Progenitor cell of endocrine pancreas (in vitro differentiated cells): ENCODE measurements at regions not wholly inside any gene's neighbourhood (a gene's known extent, or its start where the extent isn't known, plus 50 kb on each side); places are given as distances from the start of the nearest gene placed in this dataset.

Source experiments
- DNase-seq: peaks from one replicate; pipeline ENCODE4 v3.0.0; 2021; ENCODE audit warnings: low spot score; ENCODE audit not compliant: unreplicated experiment
- H3K27ac Mint-ChIP-seq: 2 replicates; pipeline ENCODE4 v1.8.0; 2021; ENCODE audit warnings: mild to moderate bottlenecking, moderate library complexity, mixed read lengths
- H3K27me3 Mint-ChIP-seq: 2 replicates; pipeline ENCODE4 v1.8.0; 2021; ENCODE audit warnings: mixed read lengths
- H3K36me3 Mint-ChIP-seq: 2 replicates; pipeline ENCODE4 v1.8.0; 2022; ENCODE audit warnings: mixed read lengths; ENCODE audit not compliant: insufficient read depth
- H3K4me1 Mint-ChIP-seq: 2 replicates; pipeline ENCODE4 v1.8.0; 2021; ENCODE audit warnings: low read depth, mixed read lengths
- H3K4me3 Mint-ChIP-seq: 2 replicates; pipeline ENCODE4 v1.8.0; 2021; ENCODE audit warnings: low read depth, mild to moderate bottlenecking, moderate library complexity, mixed read lengths
- H3K9me3 Mint-ChIP-seq: 2 replicates; pipeline ENCODE4 v1.8.0; 2021; ENCODE audit warnings: low read depth, mixed read lengths
- TF ChIP-seq, protein P1 (sequence below): fragments of 200-600 bp; sonication (generic); IDR thresholded peaks from one replicate; pipeline ENCODE4 v1.5.0; 2021; ENCODE audit warnings: antibody characterized with exemption, mild to moderate bottlenecking; ENCODE audit not compliant: unreplicated experiment

GRCh38 chr7:68422281-68422680 is 1176.0 kb upstream of the AUTS2 start:
- H3K27ac Mint-ChIP-seq: no peak overlapping the region
- TF ChIP-seq, protein P1, sequence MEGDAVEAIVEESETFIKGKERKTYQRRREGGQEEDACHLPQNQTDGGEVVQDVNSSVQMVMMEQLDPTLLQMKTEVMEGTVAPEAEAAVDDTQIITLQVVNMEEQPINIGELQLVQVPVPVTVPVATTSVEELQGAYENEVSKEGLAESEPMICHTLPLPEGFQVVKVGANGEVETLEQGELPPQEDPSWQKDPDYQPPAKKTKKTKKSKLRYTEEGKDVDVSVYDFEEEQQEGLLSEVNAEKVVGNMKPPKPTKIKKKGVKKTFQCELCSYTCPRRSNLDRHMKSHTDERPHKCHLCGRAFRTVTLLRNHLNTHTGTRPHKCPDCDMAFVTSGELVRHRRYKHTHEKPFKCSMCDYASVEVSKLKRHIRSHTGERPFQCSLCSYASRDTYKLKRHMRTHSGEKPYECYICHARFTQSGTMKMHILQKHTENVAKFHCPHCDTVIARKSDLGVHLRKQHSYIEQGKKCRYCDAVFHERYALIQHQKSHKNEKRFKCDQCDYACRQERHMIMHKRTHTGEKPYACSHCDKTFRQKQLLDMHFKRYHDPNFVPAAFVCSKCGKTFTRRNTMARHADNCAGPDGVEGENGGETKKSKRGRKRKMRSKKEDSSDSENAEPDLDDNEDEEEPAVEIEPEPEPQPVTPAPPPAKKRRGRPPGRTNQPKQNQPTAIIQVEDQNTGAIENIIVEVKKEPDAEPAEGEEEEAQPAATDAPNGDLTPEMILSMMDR: no peak
- H3K4me3 Mint-ChIP-seq: no peak overlapping the region
- no peaks in the 10 kb centered on the region for H3K27me3 Mint-ChIP-seq
- peaks cover 4% of the 10 kb centered on the region for H3K9me3 Mint-ChIP-seq
- H3K4me1 Mint-ChIP-seq: peaks cover 15% of the 10 kb centered on the region
- no peak for DNase-seq
- no peaks in the 10 kb centered on the region for H3K36me3 Mint-ChIP-seq

- no peaks in the 10 kb centered on the region for H3K36me3 Mint-ChIP-seq
- peaks cover 17% of the 10 kb centered on the region for H3K4me1 Mint-ChIP-seq
- no peaks in the 10 kb centered on the region for H3K9me3 Mint-ChIP-seq
- no peak for DNase-seq
- H3K27me3 Mint-ChIP-seq: no peaks in the 10 kb centered on the region
- no peak overlapping the region for H3K4me3 Mint-ChIP-seq
- TF ChIP-seq, protein P1: no peak
- no peak overlapping the region for H3K27ac Mint-ChIP-seq
Measured at GRCh38 chr7:68423356-68423755, 1174.9 kb upstream of the AUTS2 start.

DNA sequence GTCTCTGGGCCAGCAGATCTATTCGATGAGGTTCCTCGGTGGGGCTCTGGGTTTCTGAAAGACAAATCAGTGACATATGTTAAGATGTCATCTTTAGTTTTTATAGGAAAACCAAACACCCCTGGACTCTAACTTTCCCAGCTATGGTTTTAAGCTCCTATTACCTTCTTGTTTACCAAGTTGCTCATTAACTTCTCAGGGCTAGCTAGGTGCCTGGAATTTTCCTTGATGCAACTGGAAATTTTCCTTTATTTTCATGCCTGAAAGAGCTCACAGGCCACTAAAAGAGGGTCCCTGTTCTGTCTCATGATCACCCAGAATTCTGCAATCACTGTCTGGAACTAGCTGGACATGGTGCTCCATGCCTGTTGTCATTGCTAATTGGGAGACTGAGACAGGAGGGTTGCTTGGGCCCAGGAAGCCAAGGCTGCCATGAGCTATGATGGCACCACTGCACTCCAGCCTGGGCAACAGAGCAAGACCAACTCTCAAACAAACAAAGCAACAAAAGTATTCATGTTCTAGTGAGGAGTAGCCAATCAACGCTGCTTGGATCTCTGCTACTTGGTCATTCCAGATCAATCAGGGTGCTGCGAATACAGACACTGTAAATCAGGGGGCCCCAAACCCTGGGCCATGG is 1173.5 kb upstream of the AUTS2 start:
- H3K4me3 Mint-ChIP-seq: no peak overlapping the region
- H3K36me3 Mint-ChIP-seq: no peaks in the 10 kb centered on the region
- H3K27ac Mint-ChIP-seq: no peak overlapping the region
- TF ChIP-seq, protein P1: no peak
- no peaks in the 10 kb centered on the region for H3K27me3 Mint-ChIP-seq
- H3K4me1 Mint-ChIP-seq: peaks cover 17% of the 10 kb centered on the region
- no peaks in the 10 kb centered on the region for H3K9me3 Mint-ChIP-seq
- DNase-seq: no peak

- H3K4me1 Mint-ChIP-seq: peaks cover 17% of the 10 kb centered on the region
- H3K27ac Mint-ChIP-seq: no peak overlapping the region
- TF ChIP-seq, protein P1: no peak
- H3K36me3 Mint-ChIP-seq: no peaks in the 10 kb centered on the region
- no peaks in the 10 kb centered on the region for H3K27me3 Mint-ChIP-seq
- H3K4me3 Mint-ChIP-seq: no peak overlapping the region
- H3K9me3 Mint-ChIP-seq: no peaks in the 10 kb centered on the region
- no peak for DNase-seq
Measured at GRCh38 chr7:68425377-68425776, 1172.9 kb upstream of the AUTS2 start.

GRCh38 chr7:68429411-68430117 is 1168.7 kb upstream of the AUTS2 start:
- Mint-ChIP-seq H3K4me3 (no peak overlapping the region), H3K27ac (no peak overlapping the region), H3K4me1 (peaks cover 10% of the 10 kb centered on the region), H3K36me3 (no peaks in the 10 kb centered on the region), H3K9me3 (peaks cover 3% of the 10 kb centered on the region), H3K27me3 (peaks cover 3% of the 10 kb centered on the region)
- no peak for DNase-seq
- TF ChIP-seq, protein P1: no peak
